NCI-H510A (cell line): ENCODE measurements at regions not wholly inside any gene's neighbourhood (a gene's known extent, or its start where the extent isn't known, plus 50 kb on each side); places are given as distances from the start of the nearest gene placed in this dataset.
"Not testable (repeated sequence)": the region's sequence is repeated elsewhere in the genome, so short reads cannot be mapped to it uniquely, and the experiment has no call there.

Experiments
- DNase-seq: peaks from one replicate; lab custom pipeline; 2025; lab: John Stamatoyannopoulos, UW

- DNase-seq, result no peak
Observed at GRCh38 chr2:234189786-234190300, 139.3 kb downstream of the SPP2 start.

- no peak for DNase-seq
Observed at GRCh38 chr2:234189230-234189629, 138.7 kb downstream of the SPP2 start.

- no peak for DNase-seq
Observed at GRCh38 chr2:234187646-234188174, 137.2 kb downstream of the SPP2 start.

GRCh38 chr2:234181121-234181520 lies 130.6 kb downstream of the SPP2 start:
- no peak for DNase-seq

- DNase-seq, result no peak
Observed at GRCh38 chr2:234179031-234179363, 128.5 kb downstream of the SPP2 start.

- no peak for DNase-seq
Observed at GRCh38 chr2:234178330-234179030, 128.0 kb downstream of the SPP2 start.

- no peak for DNase-seq
Observed at GRCh38 chr2:234175649-234176048, 125.1 kb downstream of the SPP2 start.

GRCh38 chr2:234174742-234175141 lies 124.2 kb downstream of the SPP2 start:
- no peak for DNase-seq

GRCh38 chr2:234172532-234172931 lies 122.0 kb downstream of the SPP2 start:
- no peak for DNase-seq

GRCh38 chr2:234172066-234172465 lies 121.6 kb downstream of the SPP2 start:
- DNase-seq, result no peak

- no peak for DNase-seq
Observed at GRCh38 chr2:234171666-234172065, 121.2 kb downstream of the SPP2 start.

- DNase-seq, result no peak
Observed at GRCh38 chr2:234169674-234170073, 119.2 kb downstream of the SPP2 start.

- DNase-seq, result not testable (repeated sequence)
Observed at GRCh38 chr2:234168605-234169570, 118.4 kb downstream of the SPP2 start.

- DNase-seq, result no peak
Observed at GRCh38 chr2:234166531-234166930, 116.0 kb downstream of the SPP2 start.

GRCh38 chr2:234165421-234165820 lies 114.9 kb downstream of the SPP2 start:
- no peak for DNase-seq

GRCh38 chr2:234164493-234165413 lies 114.3 kb downstream of the SPP2 start:
- DNase-seq, result no peak

- DNase-seq, result no peak
Observed at GRCh38 chr2:234163510-234164045, 113.1 kb downstream of the SPP2 start.

GRCh38 chr2:234162861-234163260 lies 112.4 kb downstream of the SPP2 start:
- no peak for DNase-seq

- no peak for DNase-seq
Observed at GRCh38 chr2:234161932-234162331, 111.4 kb downstream of the SPP2 start.

GRCh38 chr2:234158812-234159211 lies 108.3 kb downstream of the SPP2 start:
- no peak for DNase-seq

- DNase-seq, result no peak
Observed at GRCh38 chr2:234157817-234158588, 107.5 kb downstream of the SPP2 start.
